Fibroblast of pulmonary artery (primary cell): ENCODE measurements at regions not wholly inside any gene's neighbourhood (a gene's known extent, or its start where the extent isn't known, plus 50 kb on each side); places are given as distances from the start of the nearest gene placed in this dataset.

ENCODE experiments used
- DNase-seq: peaks from one replicate; pipeline ENCODE4 v3.0.0-alpha.2; 2010; ENCODE audit warnings: low read depth
- H3K4me3 ChIP-seq: replicated peaks from 2 replicates; pipeline ENCODE4 v1.5.1; 2011; ENCODE audit warnings: low read depth, mild to moderate bottlenecking, control low read depth, low read length, moderate library complexity
- CTCF ChIP-seq: IDR thresholded peaks from 2 replicates; pipeline ENCODE4 v1.5.1; 2011; ENCODE audit warnings: mild to moderate bottlenecking, control low read depth, low read length, inconsistent platforms; ENCODE audit errors: missing control alignments

- DNase-seq, result no peak
- no peak overlapping the region for H3K4me3 ChIP-seq
- no peak for TF ChIP-seq CTCF
Measured at GRCh38 chr3:189557824-189558223, 73.4 kb upstream of the TP63 start.

DNA sequence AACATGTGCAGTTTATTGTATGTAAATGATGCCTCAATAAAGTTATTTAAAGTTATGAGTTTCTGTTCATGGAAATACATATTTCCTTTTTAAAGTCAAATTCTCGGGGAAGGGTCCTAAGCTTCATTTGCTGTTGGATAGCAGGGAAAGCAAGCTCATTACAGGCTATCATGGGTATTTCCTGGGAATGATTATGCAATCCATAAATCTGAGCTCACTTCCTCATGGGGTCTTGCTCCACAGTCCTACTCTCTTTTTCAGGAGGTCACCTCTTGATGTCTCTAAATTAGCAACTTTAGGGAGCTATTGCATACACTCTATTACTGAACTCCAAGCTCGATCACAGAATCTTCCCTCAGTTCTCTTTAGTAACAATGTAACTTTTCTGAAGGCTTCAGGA is 69.9 kb upstream of the TP63 start:
- no peak overlapping the region for H3K4me3 ChIP-seq
- no peak for TF ChIP-seq CTCF
- DNase-seq, result peak; percentile 17

- no peak overlapping the region for H3K4me3 ChIP-seq
- TF ChIP-seq CTCF, result no peak
- peak; percentile 60 for DNase-seq
Measured at GRCh38 chr3:189563853-189564563, 67.2 kb upstream of the TP63 start.

DNA sequence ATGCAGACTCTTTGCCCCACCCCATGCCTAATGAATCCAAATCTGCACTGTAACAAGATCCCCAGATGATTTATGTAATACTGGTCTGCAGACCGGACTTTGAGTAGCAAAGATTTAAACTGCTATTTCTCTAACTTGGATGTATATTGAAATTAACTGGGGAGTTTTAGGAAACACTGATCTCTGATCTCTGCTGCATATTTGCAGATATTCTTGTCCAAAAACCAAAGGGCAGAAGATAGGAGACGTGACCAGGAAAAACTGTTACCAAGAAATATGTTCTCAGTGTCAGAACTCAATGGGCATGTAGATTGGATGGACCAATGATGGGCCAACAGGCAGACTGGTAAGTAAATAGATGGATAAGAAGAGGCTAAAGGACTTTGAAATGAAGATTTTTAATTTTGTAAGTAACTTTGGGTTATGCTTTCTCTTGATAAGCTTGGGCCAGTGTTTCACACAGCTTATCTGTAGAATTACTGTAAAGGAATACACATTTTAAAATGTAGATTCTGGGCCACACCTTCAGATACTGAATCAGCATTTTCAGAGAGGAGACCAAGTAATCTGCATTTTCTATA is 64.5 kb upstream of the TP63 start:
- TF ChIP-seq CTCF, result no peak
- DNase-seq, result no peak
- no peak overlapping the region for H3K4me3 ChIP-seq

DNA sequence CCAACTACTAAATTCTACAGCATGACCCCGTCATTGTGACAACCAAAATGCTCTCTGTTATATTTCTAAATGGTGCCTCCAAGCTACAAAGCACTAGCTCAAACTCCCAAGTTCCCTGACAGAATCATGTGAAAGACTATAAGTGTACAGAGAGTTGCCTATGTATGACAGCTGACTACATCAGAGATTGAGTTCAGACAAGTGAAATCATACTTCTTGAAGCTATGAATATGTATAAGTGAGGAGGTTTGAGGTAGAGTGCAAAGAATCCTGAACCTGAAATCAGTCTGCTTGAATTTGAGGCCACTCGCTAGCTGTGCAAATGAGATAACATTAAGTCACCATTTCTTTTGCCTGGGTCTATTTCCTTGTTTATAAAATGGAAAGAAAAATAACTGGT is 63.9 kb upstream of the TP63 start:
- H3K4me3 ChIP-seq, result no peak overlapping the region
- no peak for TF ChIP-seq CTCF
- no peak for DNase-seq

DNA sequence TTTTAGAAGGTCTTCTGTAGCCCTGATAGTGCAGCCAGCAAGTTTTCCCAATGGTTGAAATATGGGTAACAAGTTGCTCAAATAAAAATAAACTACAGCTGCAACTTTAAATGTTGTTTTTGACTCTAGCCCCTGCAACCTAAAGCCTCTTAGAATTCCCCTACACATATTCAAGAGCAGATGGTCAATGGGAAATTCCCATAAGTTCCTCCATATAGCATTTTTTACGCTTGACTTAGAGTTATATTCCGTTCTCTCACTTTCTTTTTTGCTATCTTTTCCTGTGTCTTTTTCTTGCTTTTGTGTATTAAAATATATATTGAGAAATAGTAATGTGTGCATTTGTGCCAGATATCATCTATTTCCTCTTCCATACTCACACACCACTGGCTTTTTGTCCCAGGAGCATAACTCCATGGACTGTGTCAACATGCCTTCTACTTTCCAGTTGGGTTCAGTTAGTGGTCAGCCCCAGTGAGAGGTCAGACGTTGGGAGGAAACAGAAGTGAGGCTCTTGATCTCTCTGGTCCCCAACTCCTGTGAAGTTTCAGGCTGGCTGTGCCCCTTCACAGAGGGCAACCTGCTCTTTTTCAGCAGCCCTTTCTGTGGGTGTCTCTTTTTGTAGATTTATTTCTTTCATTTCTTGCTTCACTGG is 63.3 kb upstream of the TP63 start:
- no peak for TF ChIP-seq CTCF
- no peak for DNase-seq
- no peak overlapping the region for H3K4me3 ChIP-seq
